ENCODE measurements at regions not wholly inside any gene's neighbourhood (a gene's known extent, or its start where the extent isn't known, plus 50 kb on each side); places are given as distances from the start of the nearest gene placed in this dataset.

DNA sequence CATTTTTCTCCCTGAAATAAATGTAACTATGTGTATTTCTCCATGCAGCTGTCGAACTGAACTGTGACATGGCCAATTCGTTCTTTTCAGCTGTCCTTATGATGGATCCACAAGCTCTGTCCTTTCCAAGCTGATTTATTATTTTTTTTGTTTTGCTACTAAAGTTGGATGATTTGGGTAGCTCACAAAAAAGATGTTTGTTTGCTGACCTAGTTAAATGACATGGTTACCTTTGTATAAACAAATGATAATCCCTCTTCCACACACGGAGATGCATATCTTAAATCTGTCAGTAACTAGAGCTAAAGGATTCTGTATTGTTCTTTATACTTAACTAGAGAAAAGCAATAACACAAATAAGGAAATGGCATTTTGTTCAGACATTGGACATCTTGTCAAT, 884.3 kb upstream of the PCDH20 start:
- no peak for DNase-seq

DNA sequence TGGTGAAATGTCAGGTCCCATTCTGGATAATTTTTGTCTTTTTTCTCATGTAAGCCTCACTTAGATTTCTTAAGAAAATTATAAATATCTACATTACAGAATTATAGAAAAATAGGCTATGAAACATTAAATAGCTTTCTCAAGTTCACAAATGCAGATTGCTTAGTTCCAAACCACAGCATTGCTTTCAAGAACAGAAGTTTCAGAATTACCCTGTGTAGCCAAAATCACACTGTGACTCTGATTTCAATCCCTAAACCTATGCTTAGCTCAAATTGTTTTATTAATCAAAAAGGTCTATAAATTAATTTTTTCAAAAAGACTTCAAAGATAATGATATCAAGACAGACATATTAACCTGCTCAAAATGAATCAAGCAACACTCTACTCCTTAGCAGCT, 881.2 kb upstream of the PCDH20 start:
- no peak for DNase-seq

DNA sequence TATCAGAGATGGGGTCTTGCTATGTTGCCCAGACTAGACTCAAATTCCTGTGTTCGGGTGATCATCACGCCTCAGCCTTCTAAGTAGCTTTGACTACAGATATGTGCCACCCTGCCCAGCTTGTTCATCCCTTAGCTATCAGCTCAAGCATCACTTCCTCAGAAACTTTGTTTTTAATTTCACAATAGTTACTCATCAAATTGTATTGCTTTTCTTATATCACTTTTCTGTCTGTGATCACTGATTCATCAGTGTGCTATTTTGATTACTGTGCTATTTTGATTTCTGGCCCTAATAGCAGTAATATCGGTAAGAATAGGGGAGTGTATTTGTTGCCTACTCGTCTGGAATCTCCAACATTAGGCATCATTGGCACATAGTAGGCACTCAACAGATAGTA, 878.6 kb upstream of the PCDH20 start:
- DNase-seq = no peak

DNA sequence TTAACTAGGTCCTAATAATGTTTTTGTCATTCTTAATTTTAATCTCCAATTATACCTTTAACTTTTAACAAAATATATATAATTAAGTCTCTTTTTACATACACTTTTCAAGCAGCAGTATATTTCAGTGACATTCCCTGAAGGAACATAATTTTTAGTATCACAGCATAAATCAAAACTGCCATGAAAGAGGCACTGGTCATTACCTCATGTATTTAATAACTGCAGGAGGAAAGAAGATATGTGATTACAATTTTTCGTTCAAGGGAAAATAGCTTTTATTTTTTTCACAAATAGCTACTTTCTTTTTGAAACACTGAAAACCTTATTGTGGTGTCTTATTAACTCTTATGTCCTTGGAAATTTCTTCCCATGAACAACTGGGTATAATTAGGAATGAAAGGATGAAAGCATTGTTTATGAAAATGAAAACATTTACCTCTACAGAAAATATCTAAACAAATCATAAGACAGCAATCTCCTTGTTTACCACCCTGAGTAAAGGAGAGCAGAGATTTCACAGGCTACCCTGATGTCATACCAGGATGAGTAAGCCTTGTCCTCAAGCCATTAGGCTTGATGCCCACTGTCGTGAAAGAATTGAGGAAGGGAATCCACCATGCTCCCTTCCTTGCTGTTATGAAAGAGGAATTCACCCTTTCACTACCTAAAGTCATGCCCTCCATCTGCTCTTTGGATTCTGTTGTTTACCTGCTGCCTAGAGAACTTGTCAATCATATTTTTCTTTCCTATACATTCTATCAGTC, 877.2 kb upstream of the PCDH20 start:
- DNase-seq = no peak

DNA sequence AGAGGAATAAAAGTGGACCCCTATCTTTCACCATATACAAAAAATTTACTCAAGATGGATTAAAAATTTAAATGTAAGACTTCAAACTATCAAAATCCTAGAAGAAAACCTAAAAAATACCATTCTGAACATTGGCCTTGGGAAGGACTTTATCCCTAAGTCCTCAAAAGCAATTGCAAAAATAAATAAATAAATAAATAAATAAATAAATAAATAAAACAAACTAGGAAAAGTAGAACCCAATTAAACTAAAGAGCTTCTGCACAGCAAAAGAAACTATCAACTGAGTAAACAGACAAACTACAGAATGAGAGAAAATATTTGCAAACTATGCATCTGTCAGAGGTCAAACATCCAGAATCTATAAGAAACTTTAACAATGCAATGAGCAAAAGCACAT, 874.9 kb upstream of the PCDH20 start:
- DNase-seq = no peak

DNA sequence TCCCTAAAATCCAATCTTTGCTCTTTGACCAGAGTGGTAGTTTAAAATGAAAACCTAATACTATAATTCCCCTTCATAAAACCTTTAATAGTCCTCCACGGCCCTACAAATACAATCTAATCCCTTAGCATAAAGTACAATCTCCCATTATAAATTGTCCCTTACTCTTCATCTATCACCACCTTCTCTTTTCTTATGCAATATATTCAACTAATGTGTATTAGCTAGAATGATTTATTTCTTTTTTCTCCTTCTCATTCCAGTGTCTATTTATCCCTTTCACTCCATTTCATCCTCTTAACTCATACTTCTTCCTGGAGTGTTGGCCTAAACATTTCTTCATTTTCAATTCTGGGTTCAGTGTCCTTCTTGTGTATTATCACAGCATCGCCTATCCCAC, 872.1 kb upstream of the PCDH20 start:
- DNase-seq = no peak

DNA sequence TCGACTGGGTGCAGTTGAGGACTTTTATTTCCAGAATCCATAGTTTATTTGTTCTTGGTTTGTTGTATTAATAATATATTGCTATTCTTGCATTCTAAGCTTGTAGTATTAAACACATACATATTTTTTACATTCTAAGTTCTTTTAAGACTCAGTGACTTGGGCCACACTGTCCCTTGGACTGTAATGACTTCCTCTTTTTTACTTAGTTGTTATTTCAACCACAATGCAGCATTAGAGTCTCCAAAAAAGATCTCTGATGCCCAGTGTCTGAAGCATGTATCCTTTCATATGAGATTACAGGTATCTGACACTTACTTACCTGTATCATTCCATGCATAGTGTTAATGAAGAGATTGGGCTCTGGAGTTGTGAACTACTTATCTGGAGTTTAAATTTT, 864.9 kb upstream of the PCDH20 start:
- DNase-seq = no peak

DNA sequence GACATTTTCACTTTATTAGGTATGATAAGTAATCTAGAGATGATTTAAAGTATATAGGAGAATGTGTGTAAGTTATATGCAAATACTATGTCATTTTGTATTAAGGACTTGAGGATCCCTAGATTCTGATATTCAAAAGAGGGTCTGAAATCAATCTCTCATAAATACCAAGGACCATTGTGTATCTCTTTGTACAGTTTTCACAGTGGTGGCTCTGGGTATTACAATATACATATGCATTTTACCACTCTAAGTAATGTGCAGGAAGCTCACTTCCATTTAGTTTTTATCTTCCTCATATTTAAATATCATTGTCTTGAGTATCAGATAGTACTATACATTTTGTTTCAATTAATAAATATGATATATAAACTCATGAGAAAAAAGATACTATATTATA, 862.6 kb upstream of the PCDH20 start:
- DNase-seq = no peak

DNA sequence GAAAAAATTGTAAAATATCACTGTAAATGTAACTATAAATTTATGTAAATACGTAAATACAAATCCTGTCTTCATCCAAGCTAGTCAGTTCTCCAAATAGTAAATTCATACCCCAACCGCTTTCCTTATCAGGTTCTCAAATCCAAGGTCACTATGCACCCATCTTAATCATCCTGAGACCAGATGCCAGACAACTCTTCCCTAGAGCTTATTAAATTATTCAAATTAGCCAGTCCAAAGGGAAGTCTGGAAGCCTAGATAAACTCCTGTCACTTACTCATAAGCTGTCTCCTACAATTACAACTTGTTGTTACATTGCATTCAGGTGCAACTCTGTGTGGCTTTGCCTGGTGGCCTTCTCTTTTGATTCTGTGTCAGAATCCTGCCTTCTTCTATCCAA, 836.1 kb upstream of the PCDH20 start:
- no peak for DNase-seq

DNA sequence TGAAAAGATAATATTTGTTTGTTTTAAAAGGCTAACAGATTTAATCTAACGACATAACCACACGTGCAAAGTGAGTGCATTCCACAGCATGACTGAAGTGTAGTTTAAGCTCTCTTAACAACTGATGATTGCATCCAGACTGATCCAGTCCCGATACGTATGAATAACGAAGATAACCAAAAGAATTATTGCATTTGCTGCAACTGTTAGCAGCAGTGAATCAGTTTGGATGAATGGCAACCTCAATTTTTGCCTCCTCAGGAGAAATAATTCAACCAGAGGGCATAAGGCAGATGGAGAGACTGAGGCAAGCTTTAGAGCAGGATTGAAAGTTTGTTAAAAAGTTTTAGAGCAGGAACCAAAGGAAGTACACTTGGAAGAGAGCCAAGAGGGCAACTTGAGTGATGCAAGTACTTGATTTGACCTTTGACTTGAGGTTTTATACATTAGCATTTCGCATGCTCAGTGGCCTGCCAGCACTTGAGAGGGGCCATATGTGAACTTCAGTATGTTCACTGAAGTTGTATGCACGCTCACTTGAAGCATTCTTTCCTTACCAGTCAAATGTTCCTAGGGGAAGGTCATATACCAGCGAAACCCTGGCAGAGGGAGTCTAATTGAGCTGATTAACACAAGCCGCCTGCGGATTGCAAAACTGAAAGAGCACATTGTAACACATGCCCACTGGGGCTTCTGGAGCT, 835.0 kb upstream of the PCDH20 start:
- DNase-seq = no peak

DNA sequence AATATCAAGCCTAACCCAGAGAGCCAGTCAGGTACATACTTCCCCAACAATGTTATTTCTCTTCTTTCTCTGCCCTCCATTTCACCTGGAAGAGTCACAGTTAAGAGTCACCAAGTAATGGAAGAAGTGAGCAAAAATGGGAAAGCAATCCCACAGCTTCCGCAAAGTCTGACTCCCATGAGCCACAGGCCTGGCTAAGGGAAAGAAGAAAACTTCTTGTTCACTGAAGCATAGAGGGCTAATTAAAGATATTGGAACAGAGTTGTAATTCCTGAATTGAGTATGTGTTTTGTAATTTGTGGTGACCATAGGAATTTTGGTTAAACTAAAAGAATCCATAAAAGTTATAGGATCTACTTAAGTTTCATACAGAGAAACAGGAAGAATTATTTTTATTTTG, 830.9 kb upstream of the PCDH20 start:
- no peak for DNase-seq

DNA sequence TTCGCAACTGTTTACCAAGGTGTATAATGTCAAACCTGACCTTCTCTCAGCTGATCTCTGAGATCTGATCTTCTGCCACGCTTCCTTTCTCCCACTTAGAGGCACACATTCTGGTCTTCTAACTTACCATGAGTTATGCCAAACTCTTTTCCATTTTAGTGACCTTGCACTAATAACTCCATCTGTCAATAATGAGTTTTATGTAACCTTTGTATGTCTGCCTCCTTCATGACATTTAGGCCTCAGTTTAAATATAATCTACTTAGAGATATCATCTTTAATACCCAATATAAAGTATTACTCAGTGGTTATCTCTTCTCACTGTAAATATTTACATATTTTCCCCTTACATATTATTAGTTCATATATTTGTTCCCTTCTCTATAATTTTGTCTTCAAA, 827.5 kb upstream of the PCDH20 start:
- no peak for DNase-seq

DNA sequence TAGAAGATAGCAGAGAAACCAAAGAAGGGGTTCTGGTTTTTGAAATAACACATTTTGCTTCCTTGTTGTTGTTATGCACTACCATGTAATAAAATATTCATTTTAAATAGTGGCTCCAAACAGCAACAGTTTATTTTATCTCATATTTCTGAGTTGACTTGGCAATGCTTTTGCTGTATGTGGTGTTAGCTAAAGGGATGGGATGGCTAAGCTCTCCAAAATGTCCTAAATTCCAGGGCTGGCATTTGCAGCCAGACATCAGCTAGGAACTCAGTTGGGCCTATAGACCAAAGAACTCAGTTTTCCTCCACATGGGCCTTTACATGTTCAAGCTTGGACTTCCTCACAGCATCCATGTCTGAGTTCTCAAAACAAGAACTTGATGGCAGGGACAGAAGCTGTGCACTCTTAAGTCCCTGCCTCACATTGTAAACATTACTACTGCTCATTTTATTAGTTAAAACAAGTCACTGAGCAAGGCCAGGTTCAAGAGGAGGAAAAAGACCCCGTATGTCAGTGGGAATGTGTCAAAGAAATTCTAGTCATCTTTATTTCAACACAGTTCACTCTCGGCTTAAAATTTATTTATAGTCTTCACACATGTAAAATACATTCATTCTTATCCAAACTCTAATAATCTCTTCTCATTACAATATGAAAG, 819.3 kb upstream of the PCDH20 start:
- DNase-seq = no peak

DNA sequence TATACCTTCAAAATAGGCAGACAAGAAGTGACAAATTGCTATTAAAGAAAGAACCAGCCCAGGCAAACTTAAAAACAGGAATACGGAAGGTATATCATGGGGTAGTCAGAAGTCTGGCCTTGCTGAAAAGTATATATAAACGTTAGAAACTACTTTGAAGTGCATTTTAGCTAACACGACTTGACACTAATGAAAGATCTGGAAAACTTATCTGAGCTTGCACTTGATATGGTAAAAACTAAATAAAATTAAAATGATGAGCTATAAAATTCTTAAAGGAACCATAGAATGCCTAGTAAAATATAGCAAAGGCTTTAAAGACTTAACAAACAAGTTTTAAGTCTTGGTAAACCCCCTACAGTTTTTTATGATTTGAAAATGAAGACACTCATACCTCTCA, 795.3 kb upstream of the PCDH20 start:
- DNase-seq = no peak

DNA sequence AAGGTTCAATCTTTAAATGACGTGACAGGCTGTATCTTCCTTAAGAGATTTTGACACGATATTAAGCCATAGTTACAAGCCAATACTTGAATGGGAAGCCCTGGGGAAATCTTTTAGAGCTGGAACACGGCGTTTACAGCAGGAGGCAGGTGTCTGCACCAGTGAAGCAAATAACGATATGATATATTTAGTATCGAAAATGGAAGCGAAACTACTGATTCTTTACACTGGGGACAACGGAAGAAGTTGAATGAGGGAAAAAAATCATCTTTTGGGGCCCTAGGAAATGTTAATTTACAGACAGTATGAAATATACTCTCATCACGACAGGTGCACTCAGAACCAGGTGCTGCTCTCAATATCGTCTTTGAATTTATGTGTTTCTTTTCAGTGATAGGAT, 793.9 kb upstream of the PCDH20 start:
- no peak for DNase-seq

DNA sequence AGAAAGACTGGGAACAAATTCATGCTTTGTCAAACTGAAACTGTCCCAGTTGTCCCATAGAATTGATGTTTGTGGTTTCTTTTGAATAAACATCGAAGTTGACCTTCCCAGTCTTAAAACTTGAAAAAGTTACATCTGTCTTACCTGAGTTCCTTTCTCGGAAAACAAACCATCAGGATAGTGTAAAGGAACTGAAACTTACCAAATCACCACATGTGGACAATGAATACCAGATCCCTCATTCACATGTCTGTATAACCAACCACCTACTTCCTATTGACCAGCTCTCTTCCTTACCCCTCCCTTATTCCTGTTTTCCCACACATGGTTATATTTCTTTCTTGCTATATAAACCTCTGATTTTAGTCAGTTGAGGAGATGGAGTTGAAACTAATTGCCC, 791.7 kb upstream of the PCDH20 start:
- no peak for DNase-seq

DNA sequence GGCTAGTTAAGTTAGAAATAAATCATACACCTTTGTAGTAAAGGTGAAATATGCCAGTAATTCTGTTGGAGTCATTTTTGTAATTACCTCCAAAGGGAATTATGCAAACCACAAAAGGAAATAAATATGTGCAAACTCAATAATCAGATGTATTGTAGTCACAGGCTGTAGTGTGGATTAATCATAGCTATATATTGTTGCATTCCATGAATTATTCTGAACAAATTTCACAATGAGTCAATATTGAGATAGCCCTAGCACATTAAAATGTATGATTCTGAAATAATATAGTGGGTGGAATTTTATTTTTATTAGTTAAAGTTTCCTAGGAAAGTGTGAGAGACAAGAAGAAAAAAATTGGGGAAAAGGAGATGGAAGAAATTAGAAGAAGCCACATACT, 790.5 kb upstream of the PCDH20 start:
- DNase-seq = no peak

DNA sequence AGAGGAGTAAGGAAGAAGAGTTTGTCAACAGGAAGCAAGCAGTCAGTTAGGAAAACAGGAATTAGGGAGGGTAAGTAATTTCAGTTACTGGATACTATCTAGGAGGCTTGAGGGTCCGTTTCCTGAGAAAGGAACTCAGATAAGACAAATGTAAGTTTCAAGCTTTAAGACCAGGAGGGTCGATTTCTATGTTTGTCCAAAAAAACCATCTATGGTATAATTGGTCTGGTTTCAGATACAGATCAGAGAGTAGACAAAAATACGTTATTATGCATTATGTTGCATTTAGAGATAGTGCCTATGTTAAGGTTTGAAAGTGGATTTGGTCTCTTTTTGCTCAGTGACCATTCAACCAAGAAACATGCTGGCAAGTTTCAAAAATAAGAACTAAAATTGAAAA, 789.6 kb upstream of the PCDH20 start:
- no peak for DNase-seq

DNA sequence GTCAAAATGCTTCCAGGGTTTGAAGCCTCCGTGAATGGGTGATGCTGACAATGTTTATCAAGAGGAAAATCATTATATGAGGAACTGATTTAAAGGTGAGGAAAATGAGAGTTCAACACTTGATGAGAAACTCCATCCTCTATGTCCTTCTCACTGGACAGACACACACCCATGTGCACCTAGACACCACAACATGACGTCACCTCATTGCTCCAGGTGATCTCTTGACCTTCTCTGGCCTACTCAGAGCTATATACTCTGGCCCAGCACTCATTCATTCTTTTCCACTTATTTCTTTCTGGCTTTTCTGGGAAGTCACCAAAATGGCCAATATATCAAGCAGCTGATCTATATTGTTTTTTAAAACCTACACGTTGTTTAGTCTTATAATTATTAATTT, 778.7 kb upstream of the PCDH20 start:
- DNase-seq = no peak

DNA sequence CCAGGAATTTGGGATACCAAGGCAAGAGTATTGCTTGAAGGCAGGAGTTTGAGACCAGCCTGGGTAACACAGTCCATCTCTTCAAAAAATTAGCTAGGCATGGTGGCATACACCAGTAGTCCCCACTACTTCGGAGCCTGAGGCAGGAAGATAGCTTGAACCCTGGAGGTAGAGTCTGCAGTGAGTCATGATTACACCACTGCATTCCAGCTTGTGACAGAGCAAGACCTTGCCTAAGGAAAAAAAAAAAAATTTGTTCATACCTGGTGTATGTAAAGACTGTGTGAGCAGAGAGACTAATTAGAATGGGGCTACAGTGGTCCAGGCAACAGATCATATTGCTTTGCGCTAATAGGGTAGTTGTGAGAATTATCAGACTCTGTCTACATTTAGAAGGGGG, 778.3 kb upstream of the PCDH20 start:
- DNase-seq = no peak

DNA sequence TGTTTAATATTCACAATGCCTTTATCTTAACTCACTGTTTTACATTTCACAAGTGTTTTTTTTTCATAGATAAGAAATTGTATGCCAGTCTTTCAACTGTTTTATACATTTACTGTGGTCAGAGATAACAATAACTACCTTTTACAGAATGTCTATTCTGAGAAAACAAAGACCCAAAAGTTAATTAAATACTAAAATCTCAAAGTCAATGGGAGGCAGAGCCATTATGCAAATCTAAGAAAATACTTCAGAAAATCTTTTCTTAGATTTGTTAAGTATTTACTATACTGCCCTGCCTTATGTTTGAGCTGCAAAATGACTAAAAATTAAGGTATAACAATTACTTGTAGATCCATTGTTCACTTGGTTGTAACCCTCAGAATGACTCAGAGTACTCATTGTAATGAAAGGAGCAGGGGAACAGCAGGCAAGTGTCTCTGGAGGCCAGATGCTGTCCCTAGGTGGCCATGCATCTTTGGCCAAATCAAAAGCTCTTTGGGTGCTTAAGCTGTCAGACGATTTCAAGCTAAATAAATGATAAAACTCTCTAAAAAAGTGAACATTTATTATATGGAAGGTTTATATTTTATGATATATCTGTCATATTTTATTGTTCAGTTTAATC, 770.1 kb upstream of the PCDH20 start:
- no peak for DNase-seq

DNA sequence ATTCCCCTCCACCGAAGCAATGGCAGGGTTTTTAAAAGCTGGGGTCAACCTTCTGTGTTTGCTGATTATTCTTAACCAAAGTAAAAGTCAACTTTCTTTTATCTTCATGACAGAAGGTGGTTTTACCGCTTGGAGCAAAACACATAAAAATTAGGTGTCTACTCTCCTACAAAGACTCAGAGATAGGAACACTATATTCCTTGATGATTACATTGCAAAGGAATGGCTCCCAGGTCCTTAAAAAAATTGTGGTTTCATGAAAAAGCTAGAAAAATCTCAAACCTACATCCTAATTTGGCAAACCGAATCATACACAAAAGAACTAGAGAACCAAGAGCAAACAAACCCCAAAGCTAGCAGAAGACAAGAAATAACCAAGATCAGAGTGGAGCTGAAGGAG, 760.4 kb upstream of the PCDH20 start:
- no peak for DNase-seq

DNA sequence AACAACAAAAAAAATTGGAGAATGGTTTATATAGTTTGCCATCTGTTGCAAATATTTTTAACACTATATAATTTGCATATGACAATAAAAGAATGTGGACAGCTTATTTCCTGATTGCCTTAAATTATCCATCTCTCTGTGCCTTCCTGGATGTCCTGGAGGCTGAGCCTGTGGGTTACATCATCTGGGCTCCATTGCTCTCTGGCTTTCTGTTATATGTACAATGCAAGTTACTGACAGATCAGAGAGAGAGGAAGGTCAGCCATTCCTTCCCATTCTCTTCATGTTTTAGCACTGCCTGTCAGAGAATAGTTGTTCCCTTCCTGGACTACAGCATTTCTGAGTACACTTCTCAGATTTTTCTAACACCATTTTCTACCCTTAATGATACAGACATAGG, 758.3 kb upstream of the PCDH20 start:
- DNase-seq = no peak

DNA sequence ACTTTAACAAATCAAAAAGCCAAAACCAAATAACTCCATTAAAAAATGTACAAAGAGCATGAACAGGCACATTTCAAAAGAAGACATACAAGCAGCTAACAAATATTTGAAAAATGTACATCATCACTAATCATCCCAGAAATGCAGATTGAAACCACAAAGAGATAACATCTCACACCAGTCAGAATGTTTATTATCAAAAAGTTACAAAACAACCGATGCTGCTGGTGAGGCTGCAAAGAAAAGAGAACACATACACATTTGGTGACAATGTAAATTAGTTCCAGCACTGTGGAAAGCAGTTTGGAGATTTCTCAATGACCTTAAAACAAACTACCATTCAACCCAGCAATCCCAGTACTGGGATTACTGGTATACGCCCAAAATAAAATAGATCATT, 756.0 kb upstream of the PCDH20 start:
- DNase-seq = no peak

Measured in NCI-H446 (cell line).